ENCODE measurements at regions not wholly inside any gene's neighbourhood (a gene's known extent, or its start where the extent isn't known, plus 50 kb on each side); places are given as distances from the start of the nearest gene placed in this dataset.

- H3K9me3 ChIP-seq (ENCODE audit: control insufficient read depth in 2 of 2, insufficient read depth in 1 of 2, low read length in 1 of 2), result no peaks in the 10 kb centered on the region
- DNase-seq (ENCODE audit: low read depth in 6 of 9, low spot score in 9 of 9), result no peak
- no peak overlapping the region for H3K27ac ChIP-seq (ENCODE audit: low read depth in 1 of 2, low read length in 1 of 2)
- WGBS, result 83% methylated on average over 3 of the region's 3 CpGs
- no peaks in the 10 kb centered on the region for H3K4me1 ChIP-seq (ENCODE audit: control insufficient read depth in 2 of 2, insufficient read depth in 2 of 2, low read length in 2 of 2)
- H3K27me3 ChIP-seq (ENCODE audit: control insufficient read depth in 2 of 2, insufficient read depth in 1 of 2, low read length in 1 of 2), result no peaks in the 10 kb centered on the region
- no peak overlapping the region for H3K4me3 ChIP-seq (ENCODE audit: low read length in 2 of 2)
- H3K36me3 ChIP-seq (ENCODE audit: control insufficient read depth in 2 of 2, insufficient read depth in 2 of 2, low read length in 1 of 2), result no peaks in the 10 kb centered on the region
Measured at GRCh38 chr18:43392168-43392567, 114.9 kb upstream of the SYT4 start.

GRCh38 chr18:43393174-43393573, 115.9 kb upstream of the SYT4 start:
- no peak overlapping the region for H3K27ac ChIP-seq (ENCODE audit: low read depth in 1 of 2, low read length in 1 of 2)
- H3K36me3 ChIP-seq (ENCODE audit: control insufficient read depth in 2 of 2, insufficient read depth in 2 of 2, low read length in 1 of 2), result no peaks in the 10 kb centered on the region
- no peaks in the 10 kb centered on the region for H3K9me3 ChIP-seq (ENCODE audit: control insufficient read depth in 2 of 2, insufficient read depth in 1 of 2, low read length in 1 of 2)
- no peak for DNase-seq (ENCODE audit: low read depth in 6 of 9, low spot score in 9 of 9)
- no peaks in the 10 kb centered on the region for H3K27me3 ChIP-seq (ENCODE audit: control insufficient read depth in 2 of 2, insufficient read depth in 1 of 2, low read length in 1 of 2)
- no peak overlapping the region for H3K4me3 ChIP-seq (ENCODE audit: low read length in 2 of 2)
- H3K4me1 ChIP-seq (ENCODE audit: control insufficient read depth in 2 of 2, insufficient read depth in 2 of 2, low read length in 2 of 2), result no peaks in the 10 kb centered on the region
- 92% methylated on average over 2 of the region's 2 CpGs for WGBS

DNA sequence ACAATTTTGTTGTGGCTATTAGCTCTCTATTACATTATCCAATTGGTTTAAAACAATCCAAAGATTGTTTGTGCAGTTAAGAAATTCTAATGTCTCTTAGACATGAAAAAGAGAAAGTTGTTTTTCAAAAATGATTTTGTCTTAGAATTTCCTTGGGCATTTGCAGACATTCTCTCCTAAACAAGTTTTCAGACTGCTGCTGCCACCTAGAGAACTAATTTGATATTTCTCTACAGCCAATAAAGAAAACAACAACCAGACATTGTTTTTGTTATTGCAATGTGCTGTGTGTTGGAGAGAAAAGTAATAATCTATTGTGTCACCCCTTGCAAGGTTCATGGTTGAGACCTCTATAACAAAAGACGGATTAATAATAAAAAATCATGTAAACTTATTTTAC, 119.0 kb upstream of the SYT4 start:
- Histone ChIP-seq H3K9me3 (ENCODE audit: control insufficient read depth in 2 of 2, insufficient read depth in 1 of 2, low read length in 1 of 2) (no peaks in the 10 kb centered on the region), H3K4me3 (ENCODE audit: low read length in 2 of 2) (no peak overlapping the region), H3K27ac (ENCODE audit: low read depth in 1 of 2, low read length in 1 of 2) (no peak overlapping the region), H3K27me3 (ENCODE audit: control insufficient read depth in 2 of 2, insufficient read depth in 1 of 2, low read length in 1 of 2) (no peaks in the 10 kb centered on the region), H3K36me3 (ENCODE audit: control insufficient read depth in 2 of 2, insufficient read depth in 2 of 2, low read length in 1 of 2) (no peaks in the 10 kb centered on the region), H3K4me1 (ENCODE audit: control insufficient read depth in 2 of 2, insufficient read depth in 2 of 2, low read length in 2 of 2) (no peaks in the 10 kb centered on the region)
- no peak for DNase-seq (ENCODE audit: low read depth in 6 of 9, low spot score in 9 of 9)
- 23% methylated on average over 1 of the region's 1 CpG for WGBS

DNA sequence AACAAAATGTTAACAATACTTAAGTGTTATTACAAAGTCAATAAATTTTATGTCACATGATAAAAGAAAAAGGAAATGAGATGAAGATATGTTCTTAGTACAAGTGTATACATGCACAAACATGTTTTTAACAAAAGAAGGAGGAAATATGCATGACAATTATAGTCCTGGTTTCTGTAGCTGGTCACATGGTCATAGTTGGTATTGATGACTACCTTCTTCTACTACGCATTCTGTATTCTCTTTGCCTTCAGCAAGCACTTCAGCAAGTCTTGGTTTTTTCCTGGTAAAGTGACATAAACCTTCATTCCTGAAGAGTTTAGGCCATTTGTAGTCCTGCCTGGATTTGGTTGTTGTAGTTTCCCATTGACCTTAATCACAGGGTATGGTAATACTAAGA, 121.3 kb upstream of the SYT4 start:
- 100% methylated on average over 1 of the region's 1 CpG for WGBS
- no peak for DNase-seq (ENCODE audit: low read depth in 6 of 9, low spot score in 9 of 9)
- H3K27me3 ChIP-seq (ENCODE audit: control insufficient read depth in 2 of 2, insufficient read depth in 1 of 2, low read length in 1 of 2), result no peaks in the 10 kb centered on the region

GRCh38 chr18:43405097-43405496, 127.8 kb upstream of the SYT4 start:
- Histone ChIP-seq H3K27ac (ENCODE audit: low read depth in 1 of 2, low read length in 1 of 2) (no peak overlapping the region), H3K27me3 (ENCODE audit: control insufficient read depth in 2 of 2, insufficient read depth in 1 of 2, low read length in 1 of 2) (no peaks in the 10 kb centered on the region), H3K9me3 (ENCODE audit: control insufficient read depth in 2 of 2, insufficient read depth in 1 of 2, low read length in 1 of 2) (no peaks in the 10 kb centered on the region), H3K36me3 (ENCODE audit: control insufficient read depth in 2 of 2, insufficient read depth in 2 of 2, low read length in 1 of 2) (no peaks in the 10 kb centered on the region), H3K4me3 (ENCODE audit: low read length in 2 of 2) (no peak overlapping the region), H3K4me1 (ENCODE audit: control insufficient read depth in 2 of 2, insufficient read depth in 2 of 2, low read length in 2 of 2) (no peaks in the 10 kb centered on the region)
- WGBS, result 87% methylated on average over 1 of the region's 1 CpG
- no peak for DNase-seq (ENCODE audit: low read depth in 6 of 9, low spot score in 9 of 9)

More for the DNA sequence above, 121.3 kb upstream of the SYT4 start:
- H3K27ac ChIP-seq (ENCODE audit: low read depth in 1 of 2, low read length in 1 of 2), result no peak overlapping the region
- H3K9me3 ChIP-seq (ENCODE audit: control insufficient read depth in 2 of 2, insufficient read depth in 1 of 2, low read length in 1 of 2), result no peaks in the 10 kb centered on the region
- no peaks in the 10 kb centered on the region for H3K36me3 ChIP-seq (ENCODE audit: control insufficient read depth in 2 of 2, insufficient read depth in 2 of 2, low read length in 1 of 2)
- H3K4me1 ChIP-seq (ENCODE audit: control insufficient read depth in 2 of 2, insufficient read depth in 2 of 2, low read length in 2 of 2), result no peaks in the 10 kb centered on the region
- H3K4me3 ChIP-seq (ENCODE audit: low read length in 2 of 2), result no peak overlapping the region

- Histone ChIP-seq H3K9me3 (ENCODE audit: control insufficient read depth in 2 of 2, insufficient read depth in 1 of 2, low read length in 1 of 2) (no peaks in the 10 kb centered on the region), H3K36me3 (ENCODE audit: control insufficient read depth in 2 of 2, insufficient read depth in 2 of 2, low read length in 1 of 2) (no peaks in the 10 kb centered on the region), H3K27ac (ENCODE audit: low read depth in 1 of 2, low read length in 1 of 2) (no peak overlapping the region), H3K4me1 (ENCODE audit: control insufficient read depth in 2 of 2, insufficient read depth in 2 of 2, low read length in 2 of 2) (no peaks in the 10 kb centered on the region), H3K27me3 (ENCODE audit: control insufficient read depth in 2 of 2, insufficient read depth in 1 of 2, low read length in 1 of 2) (no peaks in the 10 kb centered on the region), H3K4me3 (ENCODE audit: low read length in 2 of 2) (no peak overlapping the region)
- DNase-seq (ENCODE audit: low read depth in 6 of 9, low spot score in 9 of 9), result no peak
- 46% methylated on average over 6 of the region's 6 CpGs for WGBS
Measured at GRCh38 chr18:43414006-43414405, 136.7 kb upstream of the SYT4 start.

- Histone ChIP-seq H3K4me1 (ENCODE audit: control insufficient read depth in 2 of 2, insufficient read depth in 2 of 2, low read length in 2 of 2) (no peaks in the 10 kb centered on the region), H3K27ac (ENCODE audit: low read depth in 1 of 2, low read length in 1 of 2) (no peak overlapping the region), H3K36me3 (ENCODE audit: control insufficient read depth in 2 of 2, insufficient read depth in 2 of 2, low read length in 1 of 2) (no peaks in the 10 kb centered on the region), H3K9me3 (ENCODE audit: control insufficient read depth in 2 of 2, insufficient read depth in 1 of 2, low read length in 1 of 2) (no peaks in the 10 kb centered on the region), H3K4me3 (ENCODE audit: low read length in 2 of 2) (no peak overlapping the region), H3K27me3 (ENCODE audit: control insufficient read depth in 2 of 2, insufficient read depth in 1 of 2, low read length in 1 of 2) (no peaks in the 10 kb centered on the region)
- DNase-seq (ENCODE audit: low read depth in 6 of 9, low spot score in 9 of 9), result no peak
Measured at GRCh38 chr18:43420091-43420490, 142.8 kb upstream of the SYT4 start.

- Histone ChIP-seq H3K4me3 (ENCODE audit: low read length in 2 of 2) (no peak overlapping the region), H3K27me3 (ENCODE audit: control insufficient read depth in 2 of 2, insufficient read depth in 1 of 2, low read length in 1 of 2) (no peaks in the 10 kb centered on the region), H3K36me3 (ENCODE audit: control insufficient read depth in 2 of 2, insufficient read depth in 2 of 2, low read length in 1 of 2) (no peaks in the 10 kb centered on the region), H3K27ac (ENCODE audit: low read depth in 1 of 2, low read length in 1 of 2) (no peak overlapping the region), H3K9me3 (ENCODE audit: control insufficient read depth in 2 of 2, insufficient read depth in 1 of 2, low read length in 1 of 2) (no peaks in the 10 kb centered on the region), H3K4me1 (ENCODE audit: control insufficient read depth in 2 of 2, insufficient read depth in 2 of 2, low read length in 2 of 2) (no peaks in the 10 kb centered on the region)
- 40% methylated on average over 2 of the region's 2 CpGs for WGBS
- no peak for DNase-seq (ENCODE audit: low read depth in 6 of 9, low spot score in 9 of 9)
Measured at GRCh38 chr18:43420950-43421349, 143.7 kb upstream of the SYT4 start.

DNA sequence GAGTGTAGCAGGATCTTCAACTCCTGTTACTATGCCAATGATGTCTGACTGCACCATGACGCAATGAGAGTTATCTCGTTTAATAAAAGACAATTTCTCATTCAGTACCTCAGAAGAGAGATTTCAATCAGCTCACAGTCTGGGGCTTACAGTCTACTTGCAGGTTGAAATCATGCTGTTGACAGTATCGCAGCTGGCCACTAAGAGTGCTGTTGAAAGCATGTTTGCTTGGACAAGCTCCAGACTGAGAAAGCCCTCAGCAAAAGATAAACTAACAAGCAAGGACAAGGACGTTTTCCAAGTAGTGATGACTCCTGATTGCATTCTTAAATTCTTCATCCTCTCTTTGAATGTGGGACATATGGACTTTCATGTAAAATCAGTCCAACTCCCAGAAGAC, 145.2 kb upstream of the SYT4 start:
- no peak for DNase-seq (ENCODE audit: low read depth in 6 of 9, low spot score in 9 of 9)
- H3K4me3 ChIP-seq (ENCODE audit: low read length in 2 of 2), result no peak overlapping the region
- no peak overlapping the region for H3K27ac ChIP-seq (ENCODE audit: low read depth in 1 of 2, low read length in 1 of 2)
- WGBS, result 63% methylated on average over 4 of the region's 4 CpGs
- no peaks in the 10 kb centered on the region for H3K36me3 ChIP-seq (ENCODE audit: control insufficient read depth in 2 of 2, insufficient read depth in 2 of 2, low read length in 1 of 2)
- H3K9me3 ChIP-seq (ENCODE audit: control insufficient read depth in 2 of 2, insufficient read depth in 1 of 2, low read length in 1 of 2), result no peaks in the 10 kb centered on the region
- no peaks in the 10 kb centered on the region for H3K27me3 ChIP-seq (ENCODE audit: control insufficient read depth in 2 of 2, insufficient read depth in 1 of 2, low read length in 1 of 2)
- H3K4me1 ChIP-seq (ENCODE audit: control insufficient read depth in 2 of 2, insufficient read depth in 2 of 2, low read length in 2 of 2), result no peaks in the 10 kb centered on the region

DNA sequence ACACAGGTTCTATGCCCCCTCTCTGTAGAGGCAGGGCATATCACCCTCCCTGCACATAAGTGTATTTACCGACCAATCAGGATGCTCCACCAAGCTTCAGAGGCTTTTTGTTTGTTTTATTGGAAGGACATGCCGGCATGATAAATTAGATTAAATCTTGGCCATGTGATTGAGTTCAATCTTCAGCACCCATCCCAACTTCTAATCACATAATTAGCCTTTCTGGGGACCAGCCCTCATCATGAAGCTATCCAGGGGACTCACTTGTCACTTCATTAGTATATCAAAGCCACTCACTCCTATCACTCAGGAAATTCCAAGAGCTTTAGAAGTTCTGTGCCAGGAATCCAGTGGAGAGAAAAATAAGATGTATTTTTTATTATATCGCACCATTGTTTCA, 158.6 kb upstream of the SYT4 start:
- Histone ChIP-seq H3K27ac (ENCODE audit: low read depth in 1 of 2, low read length in 1 of 2) (no peak overlapping the region), H3K4me3 (ENCODE audit: low read length in 2 of 2) (no peak overlapping the region), H3K4me1 (ENCODE audit: control insufficient read depth in 2 of 2, insufficient read depth in 2 of 2, low read length in 2 of 2) (no peaks in the 10 kb centered on the region), H3K9me3 (ENCODE audit: control insufficient read depth in 2 of 2, insufficient read depth in 1 of 2, low read length in 1 of 2) (peaks cover 1 to 3% of the 10 kb centered on the region in 2 donors), H3K36me3 (ENCODE audit: control insufficient read depth in 2 of 2, insufficient read depth in 2 of 2, low read length in 1 of 2) (no peaks in the 10 kb centered on the region), H3K27me3 (ENCODE audit: control insufficient read depth in 2 of 2, insufficient read depth in 1 of 2, low read length in 1 of 2) (no peaks in the 10 kb centered on the region)
- WGBS, result 91% methylated on average over 3 of the region's 3 CpGs
- no peak for DNase-seq (ENCODE audit: low read depth in 6 of 9, low spot score in 9 of 9)
